ENCODE measurements at regions not wholly inside any gene's neighbourhood (a gene's known extent, or its start where the extent isn't known, plus 50 kb on each side); places are given as distances from the start of the nearest gene placed in this dataset.

DNA sequence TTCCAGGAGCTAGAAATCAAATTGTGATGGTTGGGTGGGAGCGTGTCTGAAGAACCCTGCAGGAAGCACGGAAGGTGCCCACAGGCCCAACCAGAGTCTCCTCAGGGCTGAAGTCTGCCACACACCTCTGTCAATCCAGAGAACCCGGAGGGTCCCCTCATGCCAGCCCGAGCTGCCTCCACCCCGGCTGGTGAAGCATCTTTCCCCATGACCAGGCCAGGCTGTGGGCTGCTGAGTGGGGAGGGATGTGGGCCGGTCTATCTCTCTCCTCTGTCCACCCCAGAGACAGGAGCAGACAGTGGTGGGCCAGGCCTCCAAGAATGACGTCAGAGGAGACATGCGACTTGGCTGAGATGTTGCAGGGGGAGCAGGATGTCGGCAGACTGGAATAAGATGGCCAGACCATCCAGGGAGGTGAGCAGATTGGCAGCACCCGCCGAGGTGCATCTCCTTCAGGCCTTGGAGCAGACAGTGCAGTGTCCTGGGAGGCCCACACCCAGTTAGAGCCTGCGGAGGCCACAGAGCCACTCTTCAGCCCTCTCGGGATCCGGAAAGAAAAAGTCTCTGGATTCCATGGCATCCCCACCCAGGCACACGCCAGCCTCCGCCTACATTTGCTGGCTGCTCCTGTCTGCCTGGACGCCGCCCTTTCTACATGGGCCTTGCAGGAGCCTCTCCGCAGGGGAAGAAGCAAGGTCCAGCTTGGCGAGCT, 1524.9 kb downstream of the BRD1 start:
- TF ChIP-seq CTCF (IDR thresholded peaks at IDR 0.05) (no peak), EZH2 (IDR thresholded peaks at IDR 0.05; ENCODE audit: borderline replicate concordance, insufficient read depth, low read depth, low read length, poor library complexity, severe bottlenecking) (no peak)
